GM13976 (cell line): ENCODE measurements at regions not wholly inside any gene's neighbourhood (a gene's known extent, or its start where the extent isn't known, plus 50 kb on each side); places are given as distances from the start of the nearest gene placed in this dataset.

Experiments
- DNase-seq: peaks from one replicate; pipeline ENCODE4 v3.0.0; 2012; ENCODE audit warnings: low spot score
- in situ Hi-C: fragments of 300-500 bp; cut with MboI; formaldehyde crosslinking; loops from one replicate; pipeline ENCODE4 v1.12.0; 2022; ENCODE audit warnings: low sequenced_read_pairs, mixed read lengths, inconsistent platforms; ENCODE audit not compliant: unreplicated experiment
- TF ChIP-seq, protein P1 (sequence below): IDR thresholded peaks from 2 replicates; pipeline ENCODE4 v1.5.1; 2012; ENCODE audit warnings: borderline replicate concordance, mild to moderate bottlenecking; ENCODE audit not compliant: insufficient read depth; ENCODE audit errors: extremely low read depth, missing control alignments, control extremely low read depth

DNA sequence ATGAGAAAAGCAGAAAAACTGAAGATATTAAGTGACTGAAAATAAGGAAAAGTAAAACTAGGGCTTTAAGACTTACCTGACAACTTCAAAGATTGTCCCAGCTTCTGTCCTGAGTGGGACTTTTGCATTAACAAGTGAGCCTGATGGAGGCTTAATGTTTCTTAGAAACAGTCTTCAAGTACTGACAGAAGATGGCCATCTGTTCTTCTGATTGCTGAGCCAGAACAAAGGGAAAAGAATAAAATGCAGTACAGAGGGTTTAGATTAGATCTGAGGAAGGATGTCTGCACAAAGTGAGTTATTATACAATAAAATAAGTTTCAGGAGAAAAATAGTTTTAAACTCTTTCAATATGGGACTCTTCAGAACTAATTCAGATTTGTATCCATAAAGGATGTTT lies 500.7 kb downstream of the CETN3 start:
- in situ Hi-C loops = no loop called here
- TF ChIP-seq, protein P1, sequence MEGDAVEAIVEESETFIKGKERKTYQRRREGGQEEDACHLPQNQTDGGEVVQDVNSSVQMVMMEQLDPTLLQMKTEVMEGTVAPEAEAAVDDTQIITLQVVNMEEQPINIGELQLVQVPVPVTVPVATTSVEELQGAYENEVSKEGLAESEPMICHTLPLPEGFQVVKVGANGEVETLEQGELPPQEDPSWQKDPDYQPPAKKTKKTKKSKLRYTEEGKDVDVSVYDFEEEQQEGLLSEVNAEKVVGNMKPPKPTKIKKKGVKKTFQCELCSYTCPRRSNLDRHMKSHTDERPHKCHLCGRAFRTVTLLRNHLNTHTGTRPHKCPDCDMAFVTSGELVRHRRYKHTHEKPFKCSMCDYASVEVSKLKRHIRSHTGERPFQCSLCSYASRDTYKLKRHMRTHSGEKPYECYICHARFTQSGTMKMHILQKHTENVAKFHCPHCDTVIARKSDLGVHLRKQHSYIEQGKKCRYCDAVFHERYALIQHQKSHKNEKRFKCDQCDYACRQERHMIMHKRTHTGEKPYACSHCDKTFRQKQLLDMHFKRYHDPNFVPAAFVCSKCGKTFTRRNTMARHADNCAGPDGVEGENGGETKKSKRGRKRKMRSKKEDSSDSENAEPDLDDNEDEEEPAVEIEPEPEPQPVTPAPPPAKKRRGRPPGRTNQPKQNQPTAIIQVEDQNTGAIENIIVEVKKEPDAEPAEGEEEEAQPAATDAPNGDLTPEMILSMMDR = no peak
- no peak for DNase-seq

GRCh38 chr5:89904442-89904841 lies 505.1 kb downstream of the CETN3 start:
- TF ChIP-seq, protein P1 = no peak
- no peak for DNase-seq
- in situ Hi-C loops = no loop called here

- DNase-seq = no peak
- TF ChIP-seq, protein P1 = no peak
- in situ Hi-C loops = no loop called here
Observed at GRCh38 chr5:89901983-89902382, 507.6 kb downstream of the CETN3 start.

GRCh38 chr5:89901346-89901745 lies 508.2 kb downstream of the CETN3 start:
- in situ Hi-C loops = no loop called here

DNA sequence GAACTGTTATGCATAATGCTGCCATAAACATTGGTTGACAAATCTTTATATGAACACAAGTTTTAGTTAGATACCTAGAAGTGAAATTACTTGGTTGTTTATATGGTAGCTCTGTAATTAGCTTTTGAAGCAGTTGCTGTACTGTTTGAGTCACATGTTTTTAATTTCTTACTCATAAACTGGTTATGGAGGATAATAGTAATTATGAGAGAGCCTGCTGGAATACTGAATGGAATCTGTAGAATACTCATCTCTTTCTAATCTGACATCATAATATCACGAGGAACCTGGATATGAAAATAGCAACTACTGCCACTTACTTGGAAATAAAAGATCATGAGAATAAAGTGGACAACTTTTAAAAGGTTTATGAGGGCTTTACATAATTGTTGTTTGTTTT lies 509.2 kb downstream of the CETN3 start:
- in situ Hi-C loops = no loop called here
- no peak for DNase-seq
- TF ChIP-seq, protein P1 = no peak

More at GRCh38 chr5:89901346-89901745, 508.2 kb downstream of the CETN3 start:
- TF ChIP-seq, protein P1 = no peak
- DNase-seq = no peak

GRCh38 chr5:89899559-89899958 lies 510.0 kb downstream of the CETN3 start:
- in situ Hi-C loops = no loop called here
- TF ChIP-seq, protein P1 = no peak
- DNase-seq = no peak

DNA sequence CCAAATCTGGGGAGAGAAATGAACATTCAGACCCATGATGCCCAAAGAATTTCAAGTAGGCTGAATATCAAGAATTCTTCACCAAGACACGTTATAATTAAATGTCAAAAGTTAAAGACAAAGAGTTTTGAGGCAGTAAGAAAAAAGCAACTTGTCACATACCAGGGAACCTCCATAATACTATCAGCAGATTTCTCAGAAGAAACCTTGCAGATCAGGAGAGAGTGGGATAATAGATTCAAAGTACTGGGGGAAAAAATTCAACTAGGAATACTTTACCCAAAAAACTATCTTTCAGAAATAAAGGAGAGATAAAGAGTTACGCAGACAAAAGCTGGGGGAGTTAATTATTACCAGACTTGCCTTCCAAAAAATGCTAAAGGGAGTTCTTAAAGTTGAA lies 516.0 kb downstream of the CETN3 start:
- no peak for DNase-seq
- in situ Hi-C loops = no loop called here
- TF ChIP-seq, protein P1 = no peak
